ENCODE measurements at regions not wholly inside any gene's neighbourhood (a gene's known extent, or its start where the extent isn't known, plus 50 kb on each side); places are given as distances from the start of the nearest gene placed in this dataset.

- no peak for TF ChIP-seq CTCF (IDR thresholded peaks at IDR 0.05; ENCODE audit: low read depth, low read length)
Measured at GRCh38 chr17:72183194-72183685, 62.4 kb downstream of the SOX9 start.

GRCh38 chr17:72184805-72185204, 64.0 kb downstream of the SOX9 start:
- H3K27ac ChIP-seq = no peak overlapping the region
- no peaks in the 10 kb centered on the region for H3K36me3 ChIP-seq
- peaks cover 53% of the 10 kb centered on the region for H3K27me3 ChIP-seq (ENCODE audit: insufficient read depth, low read depth, severe bottlenecking)
- DNase-seq = no peak
- H3K4me3 ChIP-seq (ENCODE audit: low read depth, low read length) = no peak overlapping the region
- TF ChIP-seq CTCF (IDR thresholded peaks at IDR 0.05; ENCODE audit: low read depth, low read length) = no peak
- peaks cover 5% of the 10 kb centered on the region for H3K9me3 ChIP-seq (ENCODE audit: severe bottlenecking)

More at GRCh38 chr17:72183194-72183685, 62.4 kb downstream of the SOX9 start:
- no peak for DNase-seq
- Histone ChIP-seq H3K4me3 (ENCODE audit: low read depth, low read length) (no peak overlapping the region), H3K27ac (no peak overlapping the region), H3K27me3 (ENCODE audit: insufficient read depth, low read depth, severe bottlenecking) (peaks cover 50% of the 10 kb centered on the region), H3K36me3 (no peaks in the 10 kb centered on the region), H3K9me3 (ENCODE audit: severe bottlenecking) (no peaks in the 10 kb centered on the region)

- no peak overlapping the region for H3K27ac ChIP-seq
- no peak for DNase-seq
Measured at GRCh38 chr17:72185564-72185963, 64.7 kb downstream of the SOX9 start.

GRCh38 chr17:72187556-72187955, 66.7 kb downstream of the SOX9 start:
- peaks cover 5% of the 10 kb centered on the region for H3K9me3 ChIP-seq (ENCODE audit: severe bottlenecking)
- no peak overlapping the region for H3K27ac ChIP-seq
- no peak for TF ChIP-seq CTCF (IDR thresholded peaks at IDR 0.05; ENCODE audit: low read depth, low read length)
- no peak for DNase-seq
- H3K4me3 ChIP-seq (ENCODE audit: low read depth, low read length) = no peak overlapping the region
- no peaks in the 10 kb centered on the region for H3K36me3 ChIP-seq
- H3K27me3 ChIP-seq (ENCODE audit: insufficient read depth, low read depth, severe bottlenecking) = peaks cover 57% of the 10 kb centered on the region

More at GRCh38 chr17:72185564-72185963, 64.7 kb downstream of the SOX9 start:
- H3K36me3 ChIP-seq = no peaks in the 10 kb centered on the region
- H3K9me3 ChIP-seq (ENCODE audit: severe bottlenecking) = peaks cover 5% of the 10 kb centered on the region
- H3K27me3 ChIP-seq (ENCODE audit: insufficient read depth, low read depth, severe bottlenecking) = peaks cover 52% of the 10 kb centered on the region
- no peak overlapping the region for H3K4me3 ChIP-seq (ENCODE audit: low read depth, low read length)
- no peak for TF ChIP-seq CTCF (IDR thresholded peaks at IDR 0.05; ENCODE audit: low read depth, low read length)

GRCh38 chr17:72188801-72189200, 68.0 kb downstream of the SOX9 start:
- Histone ChIP-seq H3K27ac (no peak overlapping the region), H3K9me3 (ENCODE audit: severe bottlenecking) (peaks cover 5% of the 10 kb centered on the region), H3K4me3 (ENCODE audit: low read depth, low read length) (no peak overlapping the region), H3K36me3 (no peaks in the 10 kb centered on the region), H3K27me3 (ENCODE audit: insufficient read depth, low read depth, severe bottlenecking) (peaks cover 61% of the 10 kb centered on the region)
- DNase-seq = no peak
- TF ChIP-seq CTCF (IDR thresholded peaks at IDR 0.05; ENCODE audit: low read depth, low read length) = no peak

All from WERI-Rb-1 (cell line).